Psoas muscle (tissue), 7 donors: ENCODE measurements at regions not wholly inside any gene's neighbourhood (a gene's known extent, or its start where the extent isn't known, plus 50 kb on each side); places are given as distances from the start of the nearest gene placed in this dataset.

Experiments used
- ATAC-seq, 4 donors: fragments of 200-7000 bp; cut with Tn5 transposase; one replicate each; pipeline ENCODE4 v1.9.1; 2020; ENCODE audit warnings: moderate library complexity in 3 of 4, mild to moderate bottlenecking in 2 of 4
- DNase-seq, 2 donors: peaks; one replicate each; pipeline ENCODE4 v3.0.0-alpha.2; 2020
- H3K27ac ChIP-seq: fragments of 200-600 bp; one replicate; pipeline ENCODE4 v1.8.0; 2022
- H3K27me3 ChIP-seq, 3 donors: fragments of 200-600 bp in 1 of 3; one replicate each; pipeline versions ENCODE4 v1.6.1 to v1.8.0; 2013 to 2022; ENCODE audit warnings: low read length in 2 of 3, mild to moderate bottlenecking in 2 of 3, moderate library complexity in 1 of 3; ENCODE audit not compliant: insufficient read depth in 3 of 3
- H3K36me3 ChIP-seq, 2 donors: fragments of 200-600 bp in 1 of 2; one replicate each; pipeline versions ENCODE4 v1.6.1 to v1.8.0; 2013 to 2022; ENCODE audit warnings: low read depth in 1 of 2, mild to moderate bottlenecking in 1 of 2, moderate library complexity in 1 of 2; ENCODE audit not compliant: insufficient read depth in 1 of 2
- H3K4me1 ChIP-seq: fragments of 200-600 bp; one replicate; pipeline ENCODE4 v1.8.0; 2022
- H3K4me3 ChIP-seq: fragments of 200-600 bp; one replicate; pipeline ENCODE4 v1.8.0; 2022; ENCODE audit warnings: mild to moderate bottlenecking
- H3K9me3 ChIP-seq: fragments of 200-600 bp; one replicate; pipeline ENCODE4 v1.8.0; 2022
- WGBS, 3 donors: extraction: QIAGEN DNeasy Blood & Tissue Kit; methylation state at CpG; one replicate each; pipeline versions ENCODE4 v1.1.6 to v1.1.7; 2013; 5-methylcytosine and 5-hydroxymethylcytosine counted together
- intact Hi-C, 2 donors: fragments of 100-400 bp; cut with DNase I; formaldehyde crosslinking; loops; one replicate each; pipeline versions ENCODE4 v1.11.0 to v1.14.2; 2022
- TF ChIP-seq, protein P1 (sequence below): fragments of 200-600 bp; IDR thresholded peaks from one replicate; pipeline ENCODE4 v1.8.0; 2022; ENCODE audit warnings: antibody characterized with exemption
- donor health status: healthy with polysubstance abuse.
- donor health status: DM: no; HTN: no; CAD: no; lungs with moderate emphysema.
- donor health status: Bipolar disorder and iron deficiency.
- donor health status: healthy.
- donor health status: DM: yes; HTN: yes; CAD: no.
- donor health status: DM: no; HTN: no; CAD: no.
- donor health status: DM: yes; HTN: yes; CAD: no.

DNA sequence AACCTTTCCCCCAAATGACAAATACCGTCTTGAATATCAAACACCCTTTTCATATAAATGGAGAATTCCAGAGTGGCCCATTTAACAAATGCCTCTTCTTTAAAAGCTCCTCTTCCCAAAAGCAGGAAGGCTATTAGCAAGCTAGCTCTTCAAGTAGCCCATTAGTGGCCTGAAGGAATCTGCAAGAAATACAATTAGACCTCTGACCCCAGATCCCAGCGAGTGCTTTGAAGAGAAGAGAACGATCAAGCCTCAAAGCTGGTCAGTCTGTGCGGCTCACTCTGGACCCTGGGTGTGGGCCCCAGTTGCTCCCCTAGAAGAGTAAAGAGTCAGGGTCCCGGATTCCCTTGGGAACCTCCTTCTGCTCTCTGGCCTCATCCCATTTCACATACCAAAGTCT is 325.6 kb downstream of the NUAK1 start:
- Histone ChIP-seq H3K36me3 (no peaks in the 10 kb centered on the region), H3K4me3 (no peak overlapping the region), H3K27ac (no peak overlapping the region), H3K9me3 (no peaks in the 10 kb centered on the region), H3K27me3 (no peaks in the 10 kb centered on the region), H3K4me1 (no peaks in the 10 kb centered on the region)
- DNase-seq (no peak), ATAC-seq (no peak)
- TF ChIP-seq, protein P1, sequence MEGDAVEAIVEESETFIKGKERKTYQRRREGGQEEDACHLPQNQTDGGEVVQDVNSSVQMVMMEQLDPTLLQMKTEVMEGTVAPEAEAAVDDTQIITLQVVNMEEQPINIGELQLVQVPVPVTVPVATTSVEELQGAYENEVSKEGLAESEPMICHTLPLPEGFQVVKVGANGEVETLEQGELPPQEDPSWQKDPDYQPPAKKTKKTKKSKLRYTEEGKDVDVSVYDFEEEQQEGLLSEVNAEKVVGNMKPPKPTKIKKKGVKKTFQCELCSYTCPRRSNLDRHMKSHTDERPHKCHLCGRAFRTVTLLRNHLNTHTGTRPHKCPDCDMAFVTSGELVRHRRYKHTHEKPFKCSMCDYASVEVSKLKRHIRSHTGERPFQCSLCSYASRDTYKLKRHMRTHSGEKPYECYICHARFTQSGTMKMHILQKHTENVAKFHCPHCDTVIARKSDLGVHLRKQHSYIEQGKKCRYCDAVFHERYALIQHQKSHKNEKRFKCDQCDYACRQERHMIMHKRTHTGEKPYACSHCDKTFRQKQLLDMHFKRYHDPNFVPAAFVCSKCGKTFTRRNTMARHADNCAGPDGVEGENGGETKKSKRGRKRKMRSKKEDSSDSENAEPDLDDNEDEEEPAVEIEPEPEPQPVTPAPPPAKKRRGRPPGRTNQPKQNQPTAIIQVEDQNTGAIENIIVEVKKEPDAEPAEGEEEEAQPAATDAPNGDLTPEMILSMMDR, result no peak
- intact Hi-C loops, result no loop called here
- WGBS, 3 donors, result 78 to 85% (median 80%) methylated on average over 5 of the region's 5 CpGs

DNA sequence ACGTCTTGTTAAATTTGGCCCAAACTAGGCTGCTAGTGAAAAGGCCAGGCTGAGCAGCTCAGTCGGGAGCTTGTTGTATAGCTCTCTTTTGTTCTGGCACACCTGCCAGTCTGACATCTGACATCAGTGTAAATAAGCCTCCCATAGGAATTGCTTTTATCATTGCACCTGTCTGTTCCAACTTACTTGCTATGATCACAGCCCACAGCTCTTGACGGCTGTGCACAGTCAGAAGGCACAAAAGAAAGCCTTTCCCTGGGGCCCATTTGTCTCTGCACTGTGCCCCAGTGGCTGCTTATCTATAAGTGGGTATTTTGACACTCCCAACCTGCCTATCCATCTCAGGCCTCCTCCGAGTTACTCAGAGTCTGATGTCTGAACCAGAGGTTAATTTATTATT is 324.5 kb downstream of the NUAK1 start:
- intact Hi-C loops, result no loop called here
- Histone ChIP-seq H3K4me1 (peaks cover 4% of the 10 kb centered on the region), H3K4me3 (no peak overlapping the region), H3K9me3 (no peaks in the 10 kb centered on the region), H3K36me3 (no peaks in the 10 kb centered on the region), H3K27ac (no peak overlapping the region), H3K27me3 (no peaks in the 10 kb centered on the region)
- ATAC-seq (peak in 1 of 4 donors; percentile 42), DNase-seq (no peak)
- TF ChIP-seq, protein P1, result no peak
- WGBS, 3 donors, result 54 to 70% (median 62%) methylated on average over 4 of the region's 4 CpGs

DNA sequence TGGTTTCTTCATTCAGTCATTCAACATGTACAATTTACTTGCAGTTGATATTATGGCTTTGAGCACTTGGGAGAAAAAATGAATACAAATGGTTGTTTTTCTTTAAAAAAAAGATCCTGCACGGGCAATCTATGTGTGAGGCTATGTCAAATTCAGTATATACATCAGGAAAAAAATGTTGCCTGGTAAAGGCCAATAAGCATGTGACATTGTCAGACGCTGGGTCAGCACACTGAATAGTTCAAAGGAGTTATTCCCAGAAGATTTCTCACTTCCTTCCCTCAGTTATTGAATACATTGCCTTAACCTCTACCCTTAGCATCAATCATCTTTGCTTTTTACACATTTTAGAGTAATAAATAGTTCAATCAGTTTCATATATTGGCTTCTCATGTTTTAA is 319.2 kb downstream of the NUAK1 start:
- DNase-seq (no peak), ATAC-seq (no peak)
- WGBS, 3 donors, result 79 to 86% (median 81%) methylated on average over 2 of the region's 2 CpGs
- Histone ChIP-seq H3K27ac (peak overlapping the region; percentile 74), H3K36me3 (no peaks in the 10 kb centered on the region), H3K9me3 (no peaks in the 10 kb centered on the region), H3K4me1 (peaks cover 30% of the 10 kb centered on the region), H3K4me3 (no peak overlapping the region), H3K27me3 (no peaks in the 10 kb centered on the region)
- TF ChIP-seq, protein P1, result no peak
- intact Hi-C loops, result no loop called here

DNA sequence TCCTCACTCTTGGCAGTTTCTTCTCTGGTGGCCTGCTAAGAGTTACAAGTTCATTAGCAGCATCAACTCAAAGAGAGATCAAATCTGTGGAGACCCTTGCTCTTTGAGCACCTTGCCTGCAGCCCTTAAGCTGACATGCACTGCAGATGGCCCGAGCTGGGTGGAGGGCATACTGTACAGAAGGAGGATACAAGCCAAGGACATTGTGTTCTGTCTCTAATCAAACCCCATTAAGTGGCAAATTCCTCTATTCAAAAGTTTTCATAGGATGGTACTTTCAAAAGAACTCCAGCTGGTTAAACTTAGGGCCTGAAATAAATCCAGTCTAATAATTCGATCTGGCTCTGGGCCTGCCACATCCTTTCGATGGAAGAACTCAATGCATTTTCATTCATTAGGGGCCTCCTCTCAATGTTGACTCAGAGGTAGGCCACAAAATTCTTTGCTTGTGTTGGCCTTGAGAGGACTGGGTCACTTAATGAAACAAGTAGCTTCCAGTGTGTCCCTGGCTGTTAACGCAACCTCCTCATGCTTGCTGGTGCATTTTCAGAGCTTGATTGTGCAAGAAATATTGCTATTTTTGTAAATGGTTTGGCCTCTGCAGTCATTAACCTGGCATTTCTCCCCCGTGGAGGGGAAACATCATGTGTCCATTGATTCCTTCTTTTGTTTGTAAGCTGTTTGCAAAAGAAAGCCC is 318.2 kb downstream of the NUAK1 start:
- intact Hi-C loops, result no loop called here

More for the DNA sequence above, 318.2 kb downstream of the NUAK1 start:
- WGBS, 3 donors, result 15 to 24% (median 21%) methylated on average over 5 of the region's 5 CpGs
- H3K27ac ChIP-seq, result peak overlapping the region; percentile 74
- H3K36me3 ChIP-seq, result no peaks in the 10 kb centered on the region
- no peaks in the 10 kb centered on the region for H3K9me3 ChIP-seq
- H3K4me1 ChIP-seq, result peaks cover 30% of the 10 kb centered on the region
- no peak overlapping the region for H3K4me3 ChIP-seq
- TF ChIP-seq, protein P1, result no peak
- peak; percentile 50 to 60 for DNase-seq
- no peaks in the 10 kb centered on the region for H3K27me3 ChIP-seq
- peak; percentile 91 to 96 (median 94) for ATAC-seq
